ENCODE measurements at regions not wholly inside any gene's neighbourhood (a gene's known extent, or its start where the extent isn't known, plus 50 kb on each side); places are given as distances from the start of the nearest gene placed in this dataset.
A peak's percentile ranks its signal among the peaks of the same experiment; 100 is the strongest.

GRCh38 chr2:122001441-122001874, 246.0 kb downstream of the TSN start:
- H3K4me3 ChIP-seq, result no peak overlapping the region
- DNase-seq (no peak), ATAC-seq (no peak), FAIRE-seq (no peak)
- no peaks in the 10 kb centered on the region for H3K36me3 ChIP-seq
- WGBS, 2 donors, result 72 to 88% methylated on average over 7 of the region's 7 CpGs
- H3K9me3 ChIP-seq, result no peaks in the 10 kb centered on the region
- no peak overlapping the region for H3K27ac ChIP-seq
- intact Hi-C loops (cut with DNase I), result no loop called here
- H3K27me3 ChIP-seq, result no peaks in the 10 kb centered on the region
- TF ChIP-seq, protein P1, sequence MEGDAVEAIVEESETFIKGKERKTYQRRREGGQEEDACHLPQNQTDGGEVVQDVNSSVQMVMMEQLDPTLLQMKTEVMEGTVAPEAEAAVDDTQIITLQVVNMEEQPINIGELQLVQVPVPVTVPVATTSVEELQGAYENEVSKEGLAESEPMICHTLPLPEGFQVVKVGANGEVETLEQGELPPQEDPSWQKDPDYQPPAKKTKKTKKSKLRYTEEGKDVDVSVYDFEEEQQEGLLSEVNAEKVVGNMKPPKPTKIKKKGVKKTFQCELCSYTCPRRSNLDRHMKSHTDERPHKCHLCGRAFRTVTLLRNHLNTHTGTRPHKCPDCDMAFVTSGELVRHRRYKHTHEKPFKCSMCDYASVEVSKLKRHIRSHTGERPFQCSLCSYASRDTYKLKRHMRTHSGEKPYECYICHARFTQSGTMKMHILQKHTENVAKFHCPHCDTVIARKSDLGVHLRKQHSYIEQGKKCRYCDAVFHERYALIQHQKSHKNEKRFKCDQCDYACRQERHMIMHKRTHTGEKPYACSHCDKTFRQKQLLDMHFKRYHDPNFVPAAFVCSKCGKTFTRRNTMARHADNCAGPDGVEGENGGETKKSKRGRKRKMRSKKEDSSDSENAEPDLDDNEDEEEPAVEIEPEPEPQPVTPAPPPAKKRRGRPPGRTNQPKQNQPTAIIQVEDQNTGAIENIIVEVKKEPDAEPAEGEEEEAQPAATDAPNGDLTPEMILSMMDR (IDR thresholded peaks at IDR 0.05), result no peak
- H3K4me1 ChIP-seq, result no peaks in the 10 kb centered on the region

- FAIRE-seq (no peak), DNase-seq (no peak), ATAC-seq (no peak)
- WGBS, 2 donors, result 66 to 74% methylated on average over 11 of the region's 11 CpGs
- no peaks in the 10 kb centered on the region for H3K36me3 ChIP-seq
- H3K4me1 ChIP-seq, result no peaks in the 10 kb centered on the region
- H3K9me3 ChIP-seq, result no peaks in the 10 kb centered on the region
- no peak overlapping the region for H3K27ac ChIP-seq
- TF ChIP-seq, protein P1 (IDR thresholded peaks at IDR 0.05), result no peak
- H3K4me3 ChIP-seq, result no peak overlapping the region
- no peaks in the 10 kb centered on the region for H3K27me3 ChIP-seq
- intact Hi-C loops (cut with DNase I), result no loop called here
These were observed 247.9 kb downstream of the TSN start for GRCh38 chr2:122003196-122003940.

GRCh38 chr2:122007126-122007525, 251.7 kb downstream of the TSN start:
- no peaks in the 10 kb centered on the region for H3K27me3 ChIP-seq
- TF ChIP-seq, protein P1 (IDR thresholded peaks at IDR 0.05), result no peak
- ATAC-seq, result peak in 1 of 4 donors; percentile 19
- WGBS, 2 donors, result 42% methylated on average over 5 of the region's 5 CpGs
- no peak for FAIRE-seq
- no peak for DNase-seq
- no peaks in the 10 kb centered on the region for H3K9me3 ChIP-seq
- intact Hi-C loops (cut with DNase I), result no loop called here
- no peaks in the 10 kb centered on the region for H3K36me3 ChIP-seq
- no peak overlapping the region for H3K27ac ChIP-seq
- H3K4me3 ChIP-seq, result no peak overlapping the region
- H3K4me1 ChIP-seq, result no peaks in the 10 kb centered on the region

DNA sequence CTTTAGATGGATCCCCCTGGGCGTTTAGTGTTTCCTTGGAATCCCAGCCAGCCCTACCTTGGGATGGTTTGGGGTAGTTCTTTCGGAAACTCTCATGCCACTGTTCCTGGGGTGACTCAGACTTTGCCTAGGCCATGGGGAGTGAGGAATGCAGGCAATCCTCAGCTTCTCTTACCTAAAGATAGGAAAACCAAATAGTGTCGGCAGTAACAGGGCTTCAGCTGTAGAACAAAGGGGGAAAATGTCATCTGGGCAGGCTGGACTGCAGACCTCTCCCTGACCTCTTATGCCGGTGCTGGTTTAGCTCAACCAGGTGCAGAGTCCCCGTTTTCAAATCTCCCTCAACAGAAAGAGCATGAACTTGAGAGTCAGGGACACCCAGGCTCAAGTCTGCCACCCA, 252.1 kb downstream of the TSN start:
- H3K27me3 ChIP-seq, result no peaks in the 10 kb centered on the region
- no peak for ATAC-seq
- no peaks in the 10 kb centered on the region for H3K9me3 ChIP-seq
- intact Hi-C loops (cut with DNase I), result no loop called here
- FAIRE-seq, result no peak
- no peak for DNase-seq
- WGBS, 2 donors, result 44 to 48% methylated on average over 5 of the region's 5 CpGs
- H3K36me3 ChIP-seq, result no peaks in the 10 kb centered on the region
- TF ChIP-seq, protein P1 (IDR thresholded peaks at IDR 0.05), result no peak
- no peak overlapping the region for H3K27ac ChIP-seq
- H3K4me1 ChIP-seq, result no peaks in the 10 kb centered on the region
- no peak overlapping the region for H3K4me3 ChIP-seq

- H3K36me3 ChIP-seq, result no peaks in the 10 kb centered on the region
- 64 to 66% methylated on average over 3 of the region's 3 CpGs for WGBS, 2 donors
- no peaks in the 10 kb centered on the region for H3K27me3 ChIP-seq
- no peak overlapping the region for H3K27ac ChIP-seq
- H3K9me3 ChIP-seq, result no peaks in the 10 kb centered on the region
- ATAC-seq (no peak), FAIRE-seq (no peak), DNase-seq (no peak)
- TF ChIP-seq, protein P1 (IDR thresholded peaks at IDR 0.05), result no peak
- H3K4me3 ChIP-seq, result no peak overlapping the region
- intact Hi-C loops (cut with DNase I), result no loop called here
- H3K4me1 ChIP-seq, result no peaks in the 10 kb centered on the region
These were observed 254.1 kb downstream of the TSN start for GRCh38 chr2:122009561-122009960.
